ENCODE measurements at regions not wholly inside any gene's neighbourhood (a gene's known extent, or its start where the extent isn't known, plus 50 kb on each side); places are given as distances from the start of the nearest gene placed in this dataset.
"Not testable (repeated sequence)": the region's sequence is repeated elsewhere in the genome, so short reads cannot be mapped to it uniquely, and the experiment has no call there.

DNA sequence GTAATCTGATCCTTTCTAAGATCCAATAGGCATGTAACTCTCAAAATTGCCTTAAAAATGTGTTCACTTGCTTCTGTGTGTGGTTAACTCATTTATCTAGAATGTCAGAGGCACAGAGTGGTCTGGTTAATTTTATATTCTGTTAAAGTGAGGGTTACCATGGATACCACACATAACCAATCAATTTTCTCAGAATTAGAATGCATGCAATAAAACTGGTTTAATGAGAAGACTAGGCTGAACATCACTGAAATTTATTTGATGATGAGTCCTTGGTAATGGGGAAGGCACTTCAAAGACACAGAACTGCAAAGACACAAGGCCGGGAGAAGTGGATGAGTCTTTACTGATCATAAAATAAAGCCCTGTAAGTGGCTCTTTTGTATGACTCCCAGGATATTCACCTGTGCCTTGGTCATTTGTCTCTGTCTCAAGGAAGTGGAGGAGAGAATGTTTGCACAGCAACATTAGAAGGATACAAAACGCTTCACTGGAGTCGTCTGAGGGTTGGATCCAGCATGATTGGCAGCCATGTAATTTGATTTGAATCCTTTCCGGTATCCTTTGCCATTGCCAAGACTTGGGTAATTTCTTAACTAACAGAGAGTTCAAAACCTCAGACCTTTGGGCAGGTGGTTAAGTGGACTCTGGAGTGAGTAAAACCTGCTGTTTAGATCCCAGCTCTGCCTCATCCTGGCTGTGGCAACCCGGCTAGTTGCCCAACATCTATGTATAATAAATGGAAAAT lies 94.0 kb upstream of the RBPJ start:
- H3K27ac ChIP-seq, result no peak overlapping the region
- no peak for DNase-seq (ENCODE audit: low read depth, low spot score)

DNA sequence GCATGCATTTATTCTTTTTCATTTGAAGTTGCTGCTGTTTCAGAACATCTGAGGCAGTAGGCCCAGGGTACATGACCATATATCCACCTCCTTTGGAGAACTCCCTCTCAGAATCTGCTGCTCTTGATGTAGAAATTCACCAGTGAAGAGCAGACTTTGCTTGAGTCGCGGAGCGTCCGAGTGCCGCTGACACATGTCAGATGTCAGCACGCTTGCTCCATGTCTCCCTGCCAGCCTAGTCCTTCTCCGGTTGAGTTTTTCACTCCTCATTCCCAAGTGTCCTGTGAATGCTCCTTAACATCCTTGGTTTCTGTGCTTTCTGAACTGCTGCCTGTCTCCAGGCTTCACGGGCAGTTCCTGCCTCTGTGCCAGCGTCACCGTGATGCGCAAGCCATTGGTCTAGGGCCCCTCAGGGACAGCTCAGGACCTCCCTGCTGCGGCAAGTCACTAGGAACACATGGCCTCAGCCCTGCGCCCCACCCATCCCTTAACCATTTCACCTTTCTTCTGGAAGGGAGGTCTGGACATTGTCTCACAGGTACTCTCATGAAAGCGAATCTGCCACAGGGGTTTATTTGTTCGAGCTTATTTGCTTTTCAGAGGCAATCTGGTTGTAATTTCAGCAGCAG lies 93.1 kb upstream of the RBPJ start:
- no peak overlapping the region for H3K27ac ChIP-seq
- DNase-seq (ENCODE audit: low read depth, low spot score), result no peak

DNA sequence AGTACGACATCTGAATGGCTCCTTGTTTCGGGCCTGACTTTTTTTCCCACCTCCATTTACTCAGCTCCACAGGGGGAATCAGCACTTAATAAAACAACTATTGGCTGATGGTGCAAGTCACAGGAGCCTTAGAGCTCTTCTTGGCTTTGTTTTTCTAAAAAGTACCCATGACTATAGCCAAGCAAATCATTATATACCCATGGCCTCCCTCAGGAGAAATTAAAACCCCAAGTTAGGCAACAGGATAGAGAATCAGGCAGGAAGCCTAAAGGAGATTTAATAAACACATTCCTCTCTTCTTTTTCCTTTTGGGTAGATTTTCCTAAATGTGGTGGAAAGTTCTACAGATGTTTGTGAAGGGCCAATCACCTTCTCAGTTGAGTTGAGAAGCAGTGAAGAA lies 91.9 kb upstream of the RBPJ start:
- no peak for DNase-seq (ENCODE audit: low read depth, low spot score)
- H3K27ac ChIP-seq, result no peak overlapping the region

DNA sequence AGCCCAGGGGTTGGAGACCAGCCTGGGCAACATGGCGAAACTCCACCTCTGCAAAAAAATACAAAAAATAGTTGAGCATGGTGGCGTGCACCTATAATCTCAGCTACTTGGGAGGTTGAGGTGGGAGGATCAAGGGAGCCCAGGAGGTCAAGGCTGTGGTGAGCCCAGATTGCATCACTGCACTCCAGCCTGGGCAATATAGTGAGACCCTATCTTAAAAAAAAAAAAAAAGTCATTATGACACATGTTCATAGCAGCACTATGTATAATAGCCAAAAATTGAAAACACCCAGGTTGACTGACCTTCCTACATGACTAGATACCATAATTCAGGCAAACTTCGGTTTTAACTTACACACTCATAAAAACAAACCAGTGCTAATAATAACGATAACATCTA lies 90.8 kb upstream of the RBPJ start:
- DNase-seq (ENCODE audit: low read depth, low spot score), result no peak
- H3K27ac ChIP-seq, result no peak overlapping the region

DNA sequence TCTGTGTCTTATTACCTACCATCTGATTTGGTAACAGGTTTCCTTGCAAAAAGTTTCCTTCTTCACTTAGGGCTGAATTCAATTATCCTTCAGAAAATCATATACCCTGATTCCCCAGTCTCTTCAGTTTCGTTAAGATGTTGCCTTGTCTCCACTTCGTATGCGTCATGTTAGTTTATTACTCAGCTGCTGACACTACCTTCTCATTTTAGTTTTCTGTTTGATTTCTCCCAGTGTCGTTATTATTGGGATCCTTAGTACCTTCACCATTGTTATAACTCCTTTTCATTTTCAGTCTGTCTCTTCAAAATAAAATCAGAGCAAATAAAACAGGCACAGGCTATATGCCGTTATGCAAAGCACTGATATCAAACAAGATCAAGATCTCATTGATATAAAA lies 87.5 kb upstream of the RBPJ start:
- no peak for DNase-seq (ENCODE audit: low read depth, low spot score)

DNA sequence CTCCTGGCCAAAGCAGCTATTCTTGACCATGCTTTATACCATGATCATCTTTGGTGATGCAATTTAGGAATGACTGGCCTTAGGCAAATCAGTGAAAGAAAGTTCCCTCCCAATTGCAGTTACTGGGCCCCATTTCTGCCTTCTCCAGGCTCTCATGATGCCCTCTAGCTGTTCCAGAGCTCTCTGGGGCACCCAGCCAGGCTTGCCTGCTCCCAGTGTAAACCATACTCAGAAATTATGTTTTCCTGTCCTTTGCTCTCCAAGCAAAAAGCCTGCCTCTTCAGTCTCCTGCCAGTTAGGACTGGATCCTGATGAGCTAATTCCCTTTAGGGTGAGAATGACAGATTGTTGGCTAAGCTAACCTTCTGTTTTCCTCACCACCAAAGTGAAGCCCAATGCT lies 85.3 kb upstream of the RBPJ start:
- peak; percentile 12 for DNase-seq (ENCODE audit: low read depth, low spot score)
- peak overlapping the region; percentile 51 for H3K27ac ChIP-seq

More for the DNA sequence above, 87.5 kb upstream of the RBPJ start:
- H3K27ac ChIP-seq, result no peak overlapping the region

DNA sequence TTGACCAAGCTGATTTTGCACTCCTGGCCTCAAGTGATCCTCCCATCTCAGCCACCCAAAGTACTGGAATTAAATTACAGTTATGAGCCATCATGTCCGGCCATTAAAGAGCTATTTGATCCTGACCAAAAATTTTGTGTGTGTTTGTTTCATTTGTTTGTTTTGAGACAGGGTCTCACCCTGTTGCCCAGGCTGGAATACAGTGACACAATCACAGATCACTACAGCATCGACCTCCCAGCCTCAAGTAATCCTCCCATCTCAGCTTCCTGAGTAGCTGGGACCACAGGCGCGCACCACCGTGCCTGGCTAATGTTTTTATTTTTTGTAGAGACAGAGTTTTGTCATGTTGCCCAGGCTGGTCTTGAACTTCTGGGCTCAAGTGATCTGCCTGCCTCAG lies 82.9 kb upstream of the RBPJ start:
- DNase-seq (ENCODE audit: low read depth, low spot score), result no peak

DNA sequence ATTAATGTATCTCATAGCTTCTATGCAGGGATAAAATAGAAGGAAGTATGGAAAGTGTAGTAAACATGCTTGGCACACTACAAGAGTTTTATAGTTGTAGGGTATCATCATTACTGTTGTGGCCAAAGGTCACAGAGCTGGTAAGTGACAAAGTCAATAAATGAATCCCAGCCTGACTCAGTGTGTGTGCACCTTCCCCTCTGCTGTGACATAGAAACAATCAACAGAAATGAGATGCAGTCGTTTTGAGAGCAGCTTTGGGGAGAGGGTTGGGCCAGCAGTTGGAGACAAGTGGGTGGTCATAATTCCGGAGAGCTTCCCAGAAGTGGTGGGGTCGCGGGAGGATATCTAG lies 82.4 kb upstream of the RBPJ start:
- H3K27ac ChIP-seq, result no peak overlapping the region
- no peak for DNase-seq (ENCODE audit: low read depth, low spot score)

More for the DNA sequence above, 82.9 kb upstream of the RBPJ start:
- H3K27ac ChIP-seq, result no peak overlapping the region

DNA sequence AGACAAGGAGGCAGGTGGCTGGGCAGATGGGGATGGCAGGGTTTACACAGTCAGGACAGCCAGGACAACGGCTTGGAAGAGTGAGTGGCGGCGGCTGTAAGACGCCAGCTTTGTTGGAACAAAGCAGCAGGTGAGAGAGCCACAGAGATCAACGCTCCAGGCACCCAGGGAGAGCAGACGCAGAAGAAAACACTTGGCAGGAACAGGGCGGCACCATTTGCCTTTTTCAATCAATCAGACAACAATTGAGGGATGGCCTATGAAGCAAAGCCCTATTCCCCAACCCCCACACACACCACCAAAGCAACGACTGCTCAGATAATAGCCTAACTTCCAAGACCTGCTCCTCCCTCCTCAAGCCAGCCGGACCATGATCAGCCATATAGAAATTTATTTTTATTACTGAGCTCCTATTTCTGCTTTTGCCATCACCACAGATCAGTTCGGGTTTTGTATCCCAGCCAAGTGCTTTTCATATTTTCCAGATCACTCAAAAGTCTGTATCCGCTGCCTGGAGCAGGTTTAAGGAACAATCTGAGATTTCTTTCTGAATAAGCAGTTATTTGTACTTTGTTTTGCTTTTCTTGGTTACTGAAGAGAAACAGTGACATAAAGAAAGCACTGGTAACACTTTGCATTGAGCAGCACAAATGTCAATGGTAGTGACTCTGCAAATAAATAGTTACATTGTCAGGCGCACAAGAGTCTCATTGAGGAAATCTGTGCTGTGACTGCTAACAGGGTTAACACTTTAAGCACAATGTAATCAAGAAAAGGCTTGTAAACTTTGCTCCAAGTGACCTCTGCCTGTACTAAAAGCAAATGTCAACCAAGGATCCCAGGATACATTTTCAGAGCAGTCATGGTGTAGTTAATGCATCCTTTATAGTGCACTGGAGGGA lies 81.8 kb upstream of the RBPJ start:
- no peak overlapping the region for H3K27ac ChIP-seq

DNA sequence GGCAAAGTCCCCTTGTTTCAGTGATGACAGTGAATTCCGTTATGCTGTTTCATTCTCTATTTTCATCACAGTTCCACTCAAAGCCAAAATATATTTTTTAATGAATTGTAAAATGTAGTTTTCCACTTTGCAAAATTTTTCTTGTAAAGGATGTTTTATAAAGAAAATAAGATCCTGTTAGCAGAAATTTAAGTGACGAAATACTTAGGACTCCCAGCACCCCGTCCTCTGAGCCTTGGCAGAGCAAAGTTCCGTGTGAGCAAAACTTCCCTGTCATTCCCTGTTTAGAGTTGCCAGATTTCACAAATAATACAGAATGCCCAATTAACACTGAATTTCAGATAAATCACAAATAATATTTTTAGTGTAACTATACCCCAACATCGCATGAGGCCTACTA lies 81.0 kb upstream of the RBPJ start:
- DNase-seq (ENCODE audit: low read depth, low spot score), result no peak
- no peak overlapping the region for H3K27ac ChIP-seq

More for the DNA sequence above, 81.8 kb upstream of the RBPJ start:
- DNase-seq (ENCODE audit: low read depth, low spot score), result no peak

DNA sequence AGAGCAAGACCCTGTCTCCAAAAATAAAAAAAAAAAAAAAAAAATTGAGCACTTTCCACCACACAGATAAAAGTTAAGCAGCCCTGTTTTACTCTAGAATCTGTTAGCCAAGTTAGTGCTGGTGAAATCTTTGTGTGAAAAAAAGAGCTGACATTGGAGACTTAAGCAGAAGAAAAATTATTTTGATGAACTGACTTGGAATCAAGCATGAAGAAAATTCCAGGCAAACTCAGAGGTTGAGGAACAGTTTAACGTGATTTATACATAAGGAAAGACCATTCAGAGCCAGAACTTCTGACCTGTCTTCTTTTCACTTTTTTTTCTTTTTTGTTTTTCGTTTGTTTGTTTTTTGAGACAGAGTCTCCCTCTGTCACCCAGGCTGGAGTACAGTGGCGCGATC lies 79.6 kb upstream of the RBPJ start:
- no peak overlapping the region for H3K27ac ChIP-seq
- DNase-seq (ENCODE audit: low read depth, low spot score), result no peak

DNA sequence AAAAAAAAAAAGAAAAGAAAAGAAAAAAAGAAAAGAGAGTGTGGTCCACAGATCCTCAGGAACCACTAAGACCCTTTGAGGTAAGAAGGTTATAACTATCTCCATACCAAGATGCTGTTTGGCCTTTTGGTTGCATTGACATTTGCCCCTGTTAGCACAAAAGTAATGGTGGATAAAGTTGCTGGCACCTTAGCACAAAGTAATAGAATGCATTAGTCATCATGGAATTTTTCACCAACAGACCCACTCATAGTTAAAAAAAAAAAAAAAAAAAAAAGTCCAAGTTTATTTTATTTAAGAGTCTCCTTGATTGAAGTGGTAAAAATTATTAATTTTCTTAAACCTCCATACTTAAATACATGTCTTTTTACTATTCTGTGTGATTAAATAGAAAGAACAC lies 78.4 kb upstream of the RBPJ start:
- no peak overlapping the region for H3K27ac ChIP-seq
- no peak for DNase-seq (ENCODE audit: low read depth, low spot score)

DNA sequence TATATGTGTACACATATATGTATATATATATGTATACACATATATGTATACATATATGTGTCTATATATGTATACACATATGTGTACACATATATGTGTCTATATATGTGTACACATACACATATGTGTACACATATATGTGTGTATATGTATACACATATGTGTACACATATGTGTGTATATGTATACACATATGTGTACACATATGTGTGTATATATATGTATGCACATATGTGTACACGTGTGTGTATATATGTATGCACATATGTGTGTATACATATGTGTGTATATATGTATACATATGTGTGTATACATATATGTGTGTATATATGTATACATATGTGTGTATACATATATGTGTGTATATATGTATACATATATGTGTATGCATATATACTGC lies 76.7 kb upstream of the RBPJ start:
- DNase-seq (ENCODE audit: low read depth, low spot score); H3K27ac ChIP-seq: not testable (repeated sequence)

DNA sequence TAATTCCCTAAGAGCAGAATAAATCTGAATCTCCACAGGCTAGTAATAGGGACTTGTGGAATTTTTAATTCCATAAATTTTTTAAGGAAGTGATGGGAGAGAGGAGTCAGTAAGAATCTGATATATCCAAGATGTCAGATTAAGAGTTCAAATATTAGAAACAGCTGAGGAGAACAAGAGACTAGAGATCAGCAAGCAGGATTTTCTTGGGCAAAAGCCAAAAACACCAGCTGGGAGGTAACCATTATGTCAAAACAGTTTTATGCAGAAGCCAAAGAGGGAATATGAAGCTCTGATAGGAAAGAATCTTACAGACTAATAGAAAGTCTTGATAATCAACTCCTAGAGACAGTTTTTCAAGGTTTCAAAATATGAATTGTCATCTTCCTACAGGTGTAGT lies 72.2 kb upstream of the RBPJ start:
- DNase-seq (ENCODE audit: low read depth, low spot score), result no peak
- H3K27ac ChIP-seq, result no peak overlapping the region

DNA sequence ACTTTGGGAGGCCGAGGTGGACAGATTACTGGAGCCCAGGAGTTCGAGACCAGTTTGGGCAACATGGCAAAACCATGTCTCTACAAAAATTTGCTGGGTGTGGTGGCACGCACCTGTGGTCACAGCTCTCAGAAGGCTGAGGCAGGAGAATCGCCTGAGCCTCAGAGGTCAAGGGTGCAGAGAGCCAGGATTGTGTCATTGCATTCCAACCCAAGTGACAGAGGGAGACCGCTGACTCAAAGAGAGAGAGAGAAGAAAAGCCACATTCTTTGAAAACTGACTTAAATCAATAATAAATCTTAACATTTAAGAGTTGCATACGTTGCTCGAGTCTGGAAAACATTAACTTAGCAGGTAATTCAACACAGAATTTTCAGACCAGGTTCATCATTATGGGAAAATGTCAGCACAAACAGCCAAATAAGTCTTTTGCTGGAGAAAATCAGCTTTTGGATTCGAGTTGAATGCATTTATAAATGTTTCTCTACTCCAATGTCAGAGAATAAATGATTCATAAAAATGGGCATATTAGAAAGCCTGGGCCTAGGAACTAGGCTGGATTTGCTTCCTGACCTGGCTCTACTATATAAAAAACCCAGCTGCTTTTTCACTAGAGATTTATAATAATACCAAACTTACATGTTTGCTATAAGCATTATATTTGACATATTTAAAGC lies 68.3 kb upstream of the RBPJ start:
- no peak for DNase-seq (ENCODE audit: low read depth, low spot score)
- no peak overlapping the region for H3K27ac ChIP-seq

DNA sequence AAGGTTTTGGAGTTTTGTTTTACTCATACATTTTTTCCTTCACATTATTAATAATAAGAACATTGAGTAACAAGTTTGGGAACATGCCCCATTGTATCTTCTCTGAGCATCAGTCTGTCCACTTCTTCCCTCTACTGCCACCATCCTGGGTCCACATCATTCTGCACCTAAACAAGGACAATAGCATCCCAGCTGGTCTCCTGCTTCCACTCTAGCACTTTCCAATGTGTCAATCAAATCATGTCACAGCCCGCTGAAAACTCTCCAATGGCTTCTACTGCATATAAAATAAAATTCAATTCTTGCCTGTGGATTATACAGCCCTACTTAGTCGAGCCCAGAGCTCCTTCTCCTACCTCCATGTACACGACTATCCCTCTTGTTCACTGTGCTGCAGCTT lies 66.8 kb upstream of the RBPJ start:
- no peak overlapping the region for H3K27ac ChIP-seq
- no peak for DNase-seq (ENCODE audit: low read depth, low spot score)

DNA sequence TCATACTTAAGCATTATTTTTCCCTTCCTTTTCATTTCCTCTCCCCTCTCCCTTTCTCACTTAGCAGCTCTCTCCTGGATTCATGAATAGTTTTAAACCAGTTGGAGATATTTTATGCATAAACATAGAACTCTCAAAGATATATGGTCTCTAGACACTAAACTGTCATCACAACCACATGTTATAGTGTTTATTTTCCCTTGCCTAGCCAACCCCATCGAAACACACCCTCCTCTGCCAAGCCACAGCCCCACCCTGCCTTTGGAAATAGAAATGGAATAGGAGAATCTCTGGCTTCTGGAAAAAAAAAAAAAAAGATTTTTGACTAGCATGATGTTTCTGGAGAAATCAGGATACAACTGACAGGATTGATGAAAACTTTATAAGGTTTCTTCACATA lies 64.8 kb upstream of the RBPJ start:
- DNase-seq (ENCODE audit: low read depth, low spot score), result no peak
- H3K27ac ChIP-seq, result no peak overlapping the region

DNA sequence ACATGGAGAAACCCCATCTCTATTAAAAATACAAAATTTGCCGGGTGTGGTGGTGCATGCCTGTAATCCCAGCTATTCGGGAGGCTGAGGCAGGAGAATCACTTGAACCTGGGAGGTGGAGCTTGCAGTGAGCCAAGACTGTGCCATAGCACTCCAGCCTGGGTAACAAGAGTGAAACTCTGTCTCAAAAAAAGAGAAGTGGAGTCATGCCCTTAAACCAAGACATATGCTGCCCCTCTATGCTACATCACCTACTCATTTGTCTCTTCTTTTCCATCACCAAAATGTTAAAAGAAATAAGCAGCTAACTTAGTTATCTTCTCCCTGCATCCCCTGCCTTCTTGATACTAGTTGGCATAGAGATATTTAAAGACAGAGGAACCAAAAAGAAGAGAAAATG lies 63.4 kb upstream of the RBPJ start:
- DNase-seq (ENCODE audit: low read depth, low spot score); H3K27ac ChIP-seq: not testable (repeated sequence)

DNA sequence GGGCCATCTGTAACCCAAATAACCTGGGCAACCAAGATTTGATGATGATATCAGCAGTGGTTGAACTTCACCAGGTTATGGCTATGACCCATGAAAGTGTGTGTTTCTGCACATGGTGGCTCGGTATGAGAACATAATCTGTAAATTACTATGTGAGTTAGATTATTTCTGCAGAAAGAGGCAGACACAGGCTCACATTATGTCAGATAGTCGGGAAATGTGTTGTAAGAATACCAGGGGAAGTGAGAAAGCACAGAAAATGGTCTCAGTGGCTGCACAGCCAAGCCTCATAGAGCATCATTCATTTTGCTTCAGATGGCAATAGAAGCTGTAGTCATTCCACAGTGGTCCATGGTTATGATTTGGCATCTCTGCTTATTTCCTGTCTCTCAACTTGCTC lies 63.0 kb upstream of the RBPJ start:
- DNase-seq (ENCODE audit: low read depth, low spot score), result no peak

DNA sequence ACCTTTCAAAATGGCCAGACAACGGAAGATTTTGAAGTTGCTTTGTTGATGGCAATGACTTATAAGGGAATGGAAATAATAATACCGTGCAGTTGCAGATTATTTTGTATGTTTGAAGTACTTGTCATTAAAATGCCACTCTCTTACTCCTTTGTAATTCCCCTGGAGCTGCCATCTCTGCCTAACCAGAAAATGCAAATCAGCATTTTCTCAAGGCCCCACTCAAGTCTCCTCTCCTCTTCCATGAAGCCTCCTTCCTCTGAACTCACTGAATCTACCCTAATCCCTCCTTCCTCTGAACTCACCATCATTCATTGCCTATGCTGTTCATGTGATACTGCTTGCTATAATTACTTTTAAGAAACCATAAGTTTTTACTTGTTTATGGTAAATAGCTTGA lies 60.2 kb upstream of the RBPJ start:
- no peak for DNase-seq (ENCODE audit: low read depth, low spot score)
- no peak overlapping the region for H3K27ac ChIP-seq

More for the DNA sequence above, 63.0 kb upstream of the RBPJ start:
- no peak overlapping the region for H3K27ac ChIP-seq

DNA sequence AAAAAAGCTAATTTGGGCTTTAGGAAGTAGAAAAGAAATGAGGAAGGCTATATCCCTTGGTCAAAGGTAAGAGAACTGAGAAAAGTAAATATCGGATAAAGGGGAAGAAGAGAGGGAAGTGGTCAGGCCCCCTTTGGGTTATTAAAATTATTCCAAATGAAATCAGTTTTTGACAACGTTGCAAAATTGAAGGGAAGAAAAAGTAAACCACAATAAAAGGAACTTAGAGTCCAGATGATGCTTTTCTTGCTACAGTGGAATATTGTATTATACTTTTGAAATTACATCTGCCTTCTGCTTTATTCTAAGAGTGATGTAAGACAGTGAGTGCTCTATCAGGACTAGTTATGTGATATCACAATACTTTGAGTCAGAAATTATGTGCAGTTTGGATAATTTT lies 59.4 kb upstream of the RBPJ start:
- DNase-seq (ENCODE audit: low read depth, low spot score), result no peak
- H3K27ac ChIP-seq, result no peak overlapping the region

All from epithelial cell of prostate (primary cell).